ENCODE measurements at regions not wholly inside any gene's neighbourhood (a gene's known extent, or its start where the extent isn't known, plus 50 kb on each side); places are given as distances from the start of the nearest gene placed in this dataset.

- TF ChIP-seq GATA2 (CRISPR knock-in tag; IDR thresholded peaks at IDR 0.05) = no peak
- no peak for TF ChIP-seq SMC3 (IDR thresholded peaks at IDR 0.05; ENCODE audit: low read depth, low read length)
- TF ChIP-seq EZH2phosphoT487 (IDR thresholded peaks at IDR 0.05; ENCODE audit: borderline replicate concordance, low read depth) = no peak
- TF ChIP-seq CTCF (IDR thresholded peaks at IDR 0.05) = no peak
- no peak for TF ChIP-seq ZBTB33 (IDR thresholded peaks at IDR 0.05; ENCODE audit: borderline replicate concordance, low read depth)
- TF ChIP-seq TAF1 (IDR thresholded peaks at IDR 0.05; ENCODE audit: borderline replicate concordance, low read depth, low read length) = no peak
- no peak for TF ChIP-seq NFIC (IDR thresholded peaks at IDR 0.05; ENCODE audit: borderline replicate concordance)
- TF ChIP-seq YY1 (IDR thresholded peaks at IDR 0.05; ENCODE audit: low read depth) = no peak
- no peak for TF ChIP-seq POLR2AphosphoS5 (IDR thresholded peaks at IDR 0.05; ENCODE audit: low read depth, low read length)
Measured at GRCh38 chr6:7035837-7036249, 71.9 kb upstream of the RREB1 start.

Data from SK-N-SH (cell line).